ENCODE measurements at regions not wholly inside any gene's neighbourhood (a gene's known extent, or its start where the extent isn't known, plus 50 kb on each side); places are given as distances from the start of the nearest gene placed in this dataset.

DNA sequence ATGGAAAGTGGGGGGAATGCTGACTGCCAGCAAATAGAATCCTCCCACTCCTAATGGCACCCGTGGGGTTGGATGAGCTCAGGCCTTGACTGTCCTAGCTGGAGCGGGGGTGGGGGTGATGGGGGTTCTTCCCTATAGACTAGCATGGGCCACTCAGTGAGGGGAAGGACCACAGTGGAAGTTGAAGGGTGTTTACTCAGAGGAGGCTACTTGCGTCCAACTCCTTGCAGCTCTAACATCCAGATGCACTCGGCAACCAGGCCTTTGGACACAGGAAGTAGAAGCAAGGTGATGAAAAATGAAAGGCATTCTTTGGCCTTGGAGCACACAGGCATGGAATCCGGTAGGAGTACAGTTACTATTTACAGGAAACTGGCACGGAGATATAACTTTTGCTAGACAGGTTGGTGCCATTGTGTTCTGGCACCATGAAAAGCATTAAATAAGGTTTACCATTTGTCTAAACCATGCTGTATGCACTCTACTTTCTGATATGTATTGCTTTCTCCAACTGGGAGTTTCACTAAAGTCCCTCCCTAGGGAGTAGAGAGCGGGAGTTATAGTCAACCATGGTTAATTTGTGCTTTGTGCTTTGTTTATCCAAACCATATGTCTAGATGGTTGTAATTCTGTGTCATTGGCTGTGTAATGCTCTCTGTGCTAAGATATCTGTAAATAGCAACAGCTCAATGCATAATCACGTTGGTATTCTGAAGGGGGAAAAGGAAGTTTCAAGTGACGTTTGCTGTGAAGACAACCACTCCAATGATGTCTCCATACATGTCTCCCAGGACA lies 125.3 kb downstream of the TSHZ3 start:
- no peak for DNase-seq

- no peak for DNase-seq
Observed at GRCh38 chr19:31220540-31220939, 128.7 kb downstream of the TSHZ3 start.

- DNase-seq = no peak
Observed at GRCh38 chr19:31214997-31215396, 134.2 kb downstream of the TSHZ3 start.

- DNase-seq = no peak
Observed at GRCh38 chr19:31214086-31214485, 135.2 kb downstream of the TSHZ3 start.

GRCh38 chr19:31211088-31211487 lies 138.1 kb downstream of the TSHZ3 start:
- no peak for DNase-seq

- no peak for DNase-seq
Observed at GRCh38 chr19:31205887-31206518, 143.2 kb downstream of the TSHZ3 start.

GRCh38 chr19:31204115-31204514 lies 145.1 kb downstream of the TSHZ3 start:
- DNase-seq = no peak

DNA sequence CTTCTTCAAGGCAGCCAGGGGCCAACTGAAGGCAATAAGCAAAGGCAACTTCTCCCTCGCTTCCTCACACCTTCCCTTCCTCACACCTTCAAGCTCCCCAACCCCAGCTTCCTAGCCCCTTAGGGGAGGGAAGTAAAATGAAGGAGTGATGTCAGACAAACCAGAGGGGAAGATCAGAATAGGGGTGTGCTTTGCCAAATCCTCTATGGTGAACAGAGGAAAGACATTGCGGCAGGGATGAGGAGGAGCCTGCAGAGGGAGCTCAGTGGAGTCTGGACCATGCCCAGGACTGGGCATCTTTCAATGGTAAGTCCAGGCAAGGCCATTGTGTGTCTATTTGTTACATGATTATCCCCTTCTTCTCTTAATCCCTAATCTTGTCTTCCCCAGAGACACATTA lies 164.0 kb downstream of the TSHZ3 start:
- DNase-seq = no peak

GRCh38 chr19:31181535-31181934 lies 167.7 kb downstream of the TSHZ3 start:
- no peak for DNase-seq

GRCh38 chr19:31180907-31181306 lies 168.3 kb downstream of the TSHZ3 start:
- DNase-seq = no peak

GRCh38 chr19:31179471-31179852 lies 169.8 kb downstream of the TSHZ3 start:
- no peak for DNase-seq

DNA sequence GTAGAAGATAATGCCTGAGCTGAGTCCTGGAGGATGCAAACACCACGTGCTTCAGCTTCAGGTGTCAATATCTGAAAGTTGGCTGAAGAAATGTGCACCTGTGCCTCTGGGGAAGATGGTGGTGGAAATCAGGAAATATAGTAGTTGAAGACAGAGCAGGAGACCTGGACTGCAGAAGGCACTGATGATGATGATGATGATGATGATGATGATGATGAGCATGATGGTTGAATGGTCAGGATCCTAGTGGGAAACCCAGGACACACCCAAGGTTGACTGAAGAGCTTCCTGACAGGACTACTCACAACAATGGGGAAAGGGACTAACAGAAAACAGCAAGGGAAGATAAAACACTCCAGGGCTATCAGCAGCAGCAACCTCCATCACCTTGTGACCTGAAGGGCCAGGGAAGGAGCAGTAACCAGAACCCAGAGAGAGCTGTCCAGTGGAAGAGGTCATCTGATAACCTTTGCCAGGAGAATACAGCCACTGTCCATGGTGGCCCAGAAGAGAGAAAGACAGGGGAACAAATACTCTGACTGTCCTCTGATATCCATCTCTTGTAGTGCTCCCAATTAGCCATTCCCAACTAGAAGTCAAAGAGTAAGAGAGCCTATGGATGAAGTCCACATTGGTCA lies 170.3 kb downstream of the TSHZ3 start:
- no peak for DNase-seq

DNA sequence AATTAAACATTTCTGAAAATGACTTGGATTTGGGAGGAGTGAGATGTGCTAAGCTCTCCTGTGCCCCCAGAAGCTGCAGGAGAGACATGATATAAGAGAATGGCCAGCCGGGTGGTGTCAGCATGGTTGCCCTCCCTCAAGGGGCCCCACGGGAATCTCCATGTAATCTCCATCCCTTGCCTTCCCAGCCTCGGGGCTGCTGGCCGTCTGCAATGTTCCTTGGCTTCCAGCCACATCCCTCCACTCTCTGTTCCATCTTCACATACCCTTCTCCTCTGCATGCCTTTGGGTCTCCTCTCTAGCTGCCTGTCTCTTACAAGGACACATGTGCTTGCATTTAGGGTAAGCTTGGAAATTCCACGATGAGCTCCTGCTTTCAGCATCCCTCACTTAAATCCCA lies 172.0 kb downstream of the TSHZ3 start:
- DNase-seq = no peak

GRCh38 chr19:31175564-31176348 lies 173.5 kb downstream of the TSHZ3 start:
- DNase-seq = no peak

- DNase-seq = no peak
Observed at GRCh38 chr19:31174948-31175347, 174.3 kb downstream of the TSHZ3 start.

DNA sequence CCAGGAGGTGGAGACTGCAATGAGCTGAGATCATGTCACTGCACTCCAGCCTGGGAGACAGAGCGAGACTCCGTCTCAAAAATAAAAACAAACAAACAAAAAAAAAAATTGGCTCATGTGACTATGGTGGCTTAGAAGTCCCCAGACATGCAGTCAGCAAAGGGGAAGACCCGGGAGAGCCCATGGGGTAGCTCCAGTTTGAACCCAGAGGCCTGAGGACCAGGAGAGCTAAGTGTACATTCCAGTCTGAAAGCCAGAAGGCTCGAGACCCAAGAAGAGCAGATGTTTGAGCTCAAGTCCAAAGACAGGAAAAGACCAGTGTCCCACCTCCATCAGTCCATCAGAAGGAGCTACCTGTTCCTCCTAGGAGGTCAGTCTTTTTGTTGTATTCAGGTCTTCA lies 175.2 kb downstream of the TSHZ3 start:
- no peak for DNase-seq

GRCh38 chr19:31171936-31172335 lies 177.3 kb downstream of the TSHZ3 start:
- DNase-seq = no peak

DNA sequence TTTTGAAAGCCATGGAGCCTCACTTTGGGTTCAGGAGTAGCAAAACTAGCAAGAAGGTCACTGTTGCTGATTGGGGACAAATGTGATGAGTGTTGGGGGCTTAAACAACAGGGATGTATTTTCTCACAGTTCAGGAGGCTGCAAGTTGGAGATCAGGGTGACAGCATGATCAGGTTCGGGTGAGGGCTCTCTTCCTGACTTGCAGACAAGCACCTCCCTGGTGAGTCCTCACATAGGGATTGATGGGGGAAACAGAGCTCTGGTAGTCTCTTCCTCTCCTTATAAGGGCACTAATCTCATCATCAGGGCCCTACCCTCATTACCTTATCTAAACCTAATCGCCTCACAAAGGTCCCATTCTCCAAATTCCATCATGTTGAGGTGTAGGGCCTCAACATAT lies 179.2 kb downstream of the TSHZ3 start:
- DNase-seq = no peak

- no peak for DNase-seq
Observed at GRCh38 chr19:31168106-31168625, 181.1 kb downstream of the TSHZ3 start.

- no peak for DNase-seq
Observed at GRCh38 chr19:31167690-31168089, 181.5 kb downstream of the TSHZ3 start.

GRCh38 chr19:31166206-31166605 lies 183.0 kb downstream of the TSHZ3 start:
- DNase-seq = no peak

- no peak for DNase-seq
Observed at GRCh38 chr19:31164791-31165251, 184.4 kb downstream of the TSHZ3 start.

GRCh38 chr19:31160336-31160926 lies 188.8 kb downstream of the TSHZ3 start:
- no peak for DNase-seq

Data from NCI-H446 treated with DMSO at 0.1 percent for 48 hours (cell line).